Subcutaneous abdominal adipose tissue (tissue), 5 donors: ENCODE measurements at regions not wholly inside any gene's neighbourhood (a gene's known extent, or its start where the extent isn't known, plus 50 kb on each side); places are given as distances from the start of the nearest gene placed in this dataset.

ENCODE experiments used
- H3K27ac ChIP-seq: one replicate; pipeline ENCODE4 v1.7.0; 2013; ENCODE audit warnings: low read depth, mild to moderate bottlenecking, inconsistent platforms, low read length, moderate library complexity
- H3K27me3 ChIP-seq, 5 donors: one replicate each; pipeline ENCODE4 v1.7.0; 2013; ENCODE audit warnings: low read length in 5 of 5, inconsistent platforms in 1 of 5; ENCODE audit not compliant: control insufficient read depth in 5 of 5, insufficient read depth in 4 of 5
- H3K36me3 ChIP-seq, 5 donors: one replicate each; pipeline ENCODE4 v1.7.0; 2013; ENCODE audit warnings: low read length in 5 of 5; ENCODE audit not compliant: control insufficient read depth in 5 of 5, insufficient read depth in 5 of 5
- H3K4me1 ChIP-seq, 5 donors: one replicate each; pipeline ENCODE4 v1.7.0; 2013; ENCODE audit warnings: low read length in 5 of 5, mild to moderate bottlenecking in 3 of 5, moderate library complexity in 1 of 5; ENCODE audit not compliant: control insufficient read depth in 5 of 5, insufficient read depth in 5 of 5
- H3K4me3 ChIP-seq, 5 donors: one replicate each; pipeline ENCODE4 v1.7.0; 2013; ENCODE audit warnings: low read length in 5 of 5, low read depth in 1 of 5
- H3K9ac ChIP-seq, 5 donors: one replicate each; pipeline ENCODE4 v1.7.0; 2013; ENCODE audit warnings: low read length in 5 of 5, mild to moderate bottlenecking in 4 of 5, moderate library complexity in 3 of 5
- H3K9me3 ChIP-seq, 5 donors: one replicate each; pipeline ENCODE4 v1.7.0; 2013; ENCODE audit warnings: low read length in 5 of 5; ENCODE audit not compliant: control insufficient read depth in 5 of 5
- donor health status: healthy.
- donor health status: healthy.
- donor health status: healthy.
- donor health status: healthy.
- donor health status: healthy.

DNA sequence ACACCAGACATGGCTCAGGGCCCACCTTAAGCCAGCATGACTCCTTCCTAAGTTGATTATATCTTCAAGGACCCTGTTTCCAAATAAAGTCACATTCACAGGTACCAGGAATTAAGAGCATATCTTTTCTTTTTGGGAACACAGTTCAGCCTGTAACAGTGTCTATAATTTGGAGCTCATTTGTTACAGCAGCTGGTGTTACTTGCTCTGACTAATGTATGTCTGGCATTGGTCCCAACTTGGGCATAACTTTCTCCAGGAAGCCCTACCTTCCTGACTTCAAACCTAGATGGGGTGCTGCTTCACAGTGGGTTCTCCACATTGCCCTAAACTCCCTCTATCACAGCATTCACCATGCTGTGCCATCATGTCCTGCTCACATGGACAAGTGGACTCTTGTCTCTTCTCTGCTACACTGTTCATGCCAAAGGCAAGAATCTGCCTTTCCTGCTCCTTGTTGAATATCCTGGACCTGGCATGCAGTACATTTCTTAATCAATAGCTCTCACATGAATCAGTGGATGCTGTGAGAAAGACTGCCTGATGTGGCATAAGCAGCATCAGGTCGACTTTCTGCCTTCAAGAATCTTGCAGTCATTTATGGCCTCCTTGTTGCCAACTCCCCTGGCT is 117.4 kb upstream of the FOXA2 start:
- Histone ChIP-seq H3K9me3 (peaks cover 0 to 8% (median 5%) of the 10 kb centered on the region in 5 donors), H3K9ac (no peak overlapping the region), H3K36me3 (no peaks in the 10 kb centered on the region), H3K4me3 (no peak overlapping the region), H3K27ac (no peak overlapping the region), H3K4me1 (peaks cover 0 to 10% (median 8%) of the 10 kb centered on the region in 5 donors), H3K27me3 (peaks cover 0 to 4% (median 0%) of the 10 kb centered on the region in 5 donors)

DNA sequence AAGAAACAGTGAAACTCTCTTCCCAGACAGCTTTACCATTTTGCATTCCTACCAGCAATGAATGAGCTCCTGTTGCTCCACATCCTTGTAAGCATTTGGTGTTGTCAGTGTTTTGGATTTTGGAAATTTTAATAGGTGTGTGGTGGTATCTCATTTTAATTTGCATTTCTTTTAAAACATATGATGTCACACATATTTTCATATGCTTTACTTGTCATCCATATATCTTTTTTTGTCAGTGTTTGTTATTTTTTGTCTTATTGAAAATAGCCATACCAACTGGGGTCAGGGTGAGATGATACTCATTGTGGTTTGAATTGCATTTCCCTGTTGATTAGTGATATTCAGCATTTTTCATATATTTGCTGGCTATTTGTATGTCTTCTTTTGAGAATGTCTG is 119.5 kb upstream of the FOXA2 start:
- H3K4me1 ChIP-seq = peaks cover 0 to 10% (median 8%) of the 10 kb centered on the region in 5 donors
- H3K27ac ChIP-seq = no peak overlapping the region
- H3K27me3 ChIP-seq = peaks cover 0 to 4% (median 0%) of the 10 kb centered on the region in 5 donors
- H3K36me3 ChIP-seq = no peaks in the 10 kb centered on the region
- H3K9ac ChIP-seq = no peak overlapping the region
- no peak overlapping the region for H3K4me3 ChIP-seq
- H3K9me3 ChIP-seq = peaks cover 0 to 8% (median 5%) of the 10 kb centered on the region in 5 donors

DNA sequence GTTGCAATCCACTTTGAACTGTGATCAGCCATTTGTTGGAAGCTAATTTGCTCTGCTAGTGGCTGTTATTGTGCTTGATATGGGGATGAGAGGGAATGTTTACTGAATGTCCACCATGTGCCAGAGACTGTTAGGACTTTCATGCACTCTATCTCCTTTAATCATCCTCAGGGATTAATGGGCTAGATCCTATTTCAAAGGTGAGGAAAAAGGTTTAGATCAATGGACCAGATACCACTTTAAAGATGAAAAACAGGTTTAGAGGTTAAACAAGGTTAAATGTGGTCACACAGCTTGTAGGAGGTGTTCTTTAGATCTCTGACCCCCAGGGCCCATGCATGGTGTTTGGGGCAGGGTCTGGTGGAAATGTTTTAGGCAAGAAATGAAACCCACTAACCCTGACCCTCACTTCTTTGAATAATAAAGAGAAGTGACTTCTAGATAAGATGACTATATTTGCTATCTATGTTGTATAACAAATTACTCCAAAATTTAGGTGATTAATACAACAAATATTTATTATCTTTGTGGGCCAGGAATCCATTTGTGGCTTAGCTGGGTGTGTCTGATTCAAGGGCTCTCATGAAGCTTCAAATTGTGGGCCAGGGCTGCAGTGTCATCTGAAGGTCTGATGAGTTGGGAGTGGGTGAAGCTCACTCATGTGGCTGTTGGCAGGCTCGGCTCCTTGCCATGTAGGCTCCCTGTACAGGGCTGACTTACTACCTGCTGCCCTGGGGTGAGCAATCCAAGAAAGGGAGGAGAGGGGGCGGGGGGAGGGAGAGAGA is 127.8 kb upstream of the FOXA2 start:
- no peaks in the 10 kb centered on the region for H3K27me3 ChIP-seq
- H3K36me3 ChIP-seq = no peaks in the 10 kb centered on the region
- no peak overlapping the region for H3K4me3 ChIP-seq
- no peaks in the 10 kb centered on the region for H3K9me3 ChIP-seq
- no peak overlapping the region for H3K9ac ChIP-seq
- H3K27ac ChIP-seq = no peak overlapping the region
- H3K4me1 ChIP-seq = peaks cover 0 to 6% (median 0%) of the 10 kb centered on the region in 5 donors

DNA sequence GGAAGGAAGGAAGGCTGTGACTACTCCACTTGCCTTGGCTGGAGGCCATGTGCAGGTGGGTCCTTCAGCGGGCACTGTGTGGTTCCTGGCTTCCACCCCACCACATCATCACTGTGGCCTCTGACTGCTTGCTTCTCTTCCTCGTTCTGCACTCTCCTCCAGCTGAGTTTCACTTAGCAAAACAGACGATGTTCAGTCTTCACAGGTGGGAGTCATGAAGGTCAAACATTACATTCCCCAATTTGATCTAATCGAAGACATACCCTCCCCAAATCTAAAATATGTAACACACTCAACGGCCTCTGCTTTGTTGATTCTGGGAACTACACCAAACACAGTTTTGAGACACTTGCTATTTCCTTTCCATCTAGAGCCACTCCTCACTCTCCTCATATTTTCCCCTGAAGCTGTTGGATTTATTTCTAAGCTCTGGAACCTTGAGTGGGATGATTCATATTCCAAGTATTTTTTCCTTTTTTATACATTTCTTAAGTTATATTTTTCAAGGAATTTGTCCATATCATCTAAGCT is 132.5 kb upstream of the FOXA2 start:
- no peaks in the 10 kb centered on the region for H3K36me3 ChIP-seq
- no peak overlapping the region for H3K4me3 ChIP-seq
- H3K4me1 ChIP-seq = peaks cover 0 to 22% (median 0%) of the 10 kb centered on the region in 5 donors
- H3K27ac ChIP-seq = no peak overlapping the region
- H3K9ac ChIP-seq = no peak overlapping the region
- H3K27me3 ChIP-seq = peaks cover 0 to 3% (median 0%) of the 10 kb centered on the region in 5 donors
- no peaks in the 10 kb centered on the region for H3K9me3 ChIP-seq

DNA sequence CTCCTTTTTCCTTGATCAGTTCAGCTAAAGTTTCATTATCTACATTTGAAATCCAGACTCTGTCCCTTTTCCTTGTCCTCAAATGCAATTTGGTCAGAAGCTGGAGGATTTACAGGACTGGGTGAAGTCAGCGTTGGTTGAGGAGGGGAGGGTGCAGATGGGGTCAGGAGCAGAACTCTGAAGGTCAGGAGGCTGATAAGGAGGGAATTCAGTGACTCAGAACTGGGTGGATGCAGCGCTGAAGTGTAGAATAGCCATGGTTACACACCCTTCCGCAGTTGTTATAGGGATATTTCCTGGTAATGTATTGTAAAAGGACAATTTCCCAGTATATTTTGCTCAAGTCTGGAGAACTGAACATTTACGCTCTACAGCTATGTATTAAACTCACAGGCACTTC is 133.1 kb upstream of the FOXA2 start:
- Histone ChIP-seq H3K4me1 (peaks cover 0 to 22% (median 0%) of the 10 kb centered on the region in 5 donors), H3K36me3 (no peaks in the 10 kb centered on the region), H3K27ac (no peak overlapping the region), H3K9ac (no peak overlapping the region), H3K4me3 (no peak overlapping the region), H3K27me3 (peaks cover 0 to 3% (median 0%) of the 10 kb centered on the region in 5 donors), H3K9me3 (no peaks in the 10 kb centered on the region)

DNA sequence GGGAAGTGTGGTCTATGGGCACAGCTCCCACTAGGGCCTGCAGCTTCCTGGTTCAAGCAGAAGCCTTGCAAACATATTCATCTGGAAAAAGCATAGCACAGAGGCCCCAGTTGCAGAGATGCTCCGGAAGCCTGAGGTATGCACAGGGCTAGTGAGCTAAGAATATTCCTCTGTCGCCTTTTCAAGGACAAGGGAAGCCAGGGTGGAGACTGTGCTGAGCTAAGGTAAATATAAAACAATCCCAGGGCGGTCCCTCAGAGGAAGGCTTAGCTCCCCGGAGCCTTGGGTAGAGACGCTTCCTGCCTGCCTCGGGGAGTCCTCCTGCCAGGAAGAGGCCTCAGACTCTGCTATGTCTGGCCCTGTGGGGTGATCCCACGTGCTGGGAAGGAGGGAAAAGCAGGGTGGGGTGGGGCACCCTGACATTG is 134.8 kb upstream of the FOXA2 start:
- peaks cover 0 to 26% (median 3%) of the 10 kb centered on the region in 5 donors for H3K4me1 ChIP-seq
- peaks cover 0 to 3% (median 0%) of the 10 kb centered on the region in 5 donors for H3K27me3 ChIP-seq
- H3K9ac ChIP-seq = no peak overlapping the region
- H3K4me3 ChIP-seq = no peak overlapping the region
- H3K9me3 ChIP-seq = no peaks in the 10 kb centered on the region
- H3K36me3 ChIP-seq = no peaks in the 10 kb centered on the region
- H3K27ac ChIP-seq = no peak overlapping the region

DNA sequence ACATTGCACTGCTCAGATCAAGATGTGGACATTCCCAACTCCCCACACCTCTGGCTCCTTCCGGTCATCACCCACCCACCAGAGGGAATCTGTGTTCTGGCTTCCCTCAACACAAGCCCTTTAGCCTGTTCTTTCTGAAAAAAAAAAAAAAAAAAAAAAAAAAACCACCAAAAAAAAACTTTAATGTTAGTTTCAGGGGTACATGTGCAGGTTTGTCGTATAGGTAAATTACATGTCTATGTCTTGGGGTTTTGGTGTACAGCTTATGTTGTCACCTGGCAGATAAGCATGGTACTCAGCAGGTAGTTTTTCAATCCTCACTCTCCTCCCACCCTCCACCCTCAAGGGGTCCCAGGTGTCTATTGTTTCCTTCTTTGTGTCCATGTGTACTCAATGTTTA is 135.8 kb upstream of the FOXA2 start:
- no peaks in the 10 kb centered on the region for H3K36me3 ChIP-seq

DNA sequence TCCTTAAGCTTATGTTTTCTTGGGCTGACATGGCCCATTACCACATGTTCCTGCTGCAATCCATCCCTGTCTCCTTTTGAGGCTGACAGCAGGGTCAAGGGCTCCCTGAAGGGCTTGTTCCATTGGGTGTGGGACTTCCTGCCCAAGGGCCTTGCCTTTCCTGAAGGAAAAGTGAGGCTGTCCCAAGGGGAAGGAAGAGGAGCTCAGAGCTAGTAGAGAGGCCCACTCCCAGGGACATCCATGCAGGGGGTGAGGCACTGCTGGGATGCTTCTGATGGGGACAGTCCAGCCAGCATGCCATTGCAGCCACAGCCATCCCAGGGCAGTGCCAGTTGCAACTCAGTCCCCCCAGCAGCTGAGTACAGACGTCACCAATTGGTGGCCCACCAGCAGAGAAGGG is 138.4 kb upstream of the FOXA2 start:
- no peak overlapping the region for H3K9ac ChIP-seq
- peaks cover 0 to 6% (median 0%) of the 10 kb centered on the region in 5 donors for H3K27me3 ChIP-seq
- H3K4me1 ChIP-seq = peaks cover 0 to 17% (median 3%) of the 10 kb centered on the region in 5 donors
- no peaks in the 10 kb centered on the region for H3K36me3 ChIP-seq
- no peaks in the 10 kb centered on the region for H3K9me3 ChIP-seq
- no peak overlapping the region for H3K4me3 ChIP-seq
- no peak overlapping the region for H3K27ac ChIP-seq

More for the DNA sequence above, 135.8 kb upstream of the FOXA2 start:
- H3K27me3 ChIP-seq = peaks cover 0 to 5% (median 0%) of the 10 kb centered on the region in 5 donors
- H3K4me1 ChIP-seq = peaks cover 0 to 26% (median 3%) of the 10 kb centered on the region in 5 donors
- no peak overlapping the region for H3K9ac ChIP-seq
- H3K4me3 ChIP-seq = no peak overlapping the region
- no peaks in the 10 kb centered on the region for H3K9me3 ChIP-seq
- no peak overlapping the region for H3K27ac ChIP-seq

DNA sequence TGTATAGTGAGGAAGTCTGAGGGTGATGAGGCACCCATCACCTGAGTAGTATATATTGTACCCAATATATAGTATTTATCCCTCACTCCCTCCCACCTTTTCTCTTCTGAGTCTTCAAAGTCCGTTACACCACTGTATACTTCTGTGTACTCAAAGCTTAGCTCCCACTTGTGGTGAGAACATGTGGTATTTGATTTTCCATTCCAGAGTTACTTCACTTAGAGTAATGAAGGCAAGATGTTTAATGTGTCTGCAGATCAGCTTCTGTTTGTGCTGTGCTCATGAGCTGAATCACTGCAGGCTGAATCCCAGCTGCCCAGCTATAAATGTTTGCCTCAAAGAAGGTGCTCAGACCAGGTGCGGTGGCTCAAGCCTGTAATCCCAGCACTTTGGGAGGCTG is 139.3 kb upstream of the FOXA2 start:
- H3K4me3 ChIP-seq = no peak overlapping the region
- no peaks in the 10 kb centered on the region for H3K9me3 ChIP-seq
- H3K36me3 ChIP-seq = no peaks in the 10 kb centered on the region
- H3K4me1 ChIP-seq = peaks cover 0 to 15% (median 3%) of the 10 kb centered on the region in 5 donors
- peaks cover 0 to 3% (median 0%) of the 10 kb centered on the region in 5 donors for H3K27me3 ChIP-seq
- H3K27ac ChIP-seq = no peak overlapping the region
- no peak overlapping the region for H3K9ac ChIP-seq
